H1 (cell line): ENCODE measurements at regions not wholly inside any gene's neighbourhood (a gene's known extent, or its start where the extent isn't known, plus 50 kb on each side); places are given as distances from the start of the nearest gene placed in this dataset.

Experiments
- CTCF ChIA-PET: fragments of 300-600 bp; sonication (Branson Sonifier 250); formaldehyde crosslinking; loops from one replicate; lab custom pipeline; 2021; ENCODE audit not compliant: partially characterized antibody; lab: Charles Lee
- POLR2A ChIA-PET: fragments of 300-600 bp; sonication (Branson Sonifier 250); formaldehyde crosslinking; loops from one replicate; lab custom pipeline; 2021; ENCODE audit warnings: inconsistent platforms; ENCODE audit not compliant: partially characterized antibody; lab: Charles Lee
- DNase-seq, 2 experiments: peaks; one replicate each; pipeline versions ENCODE4 v3.0.0 to v3.0.0-alpha.2; 2010 to 2022; ENCODE audit warnings: low spot score in 2 of 2, low read depth in 1 of 2, mixed read lengths in 1 of 2
- FAIRE-seq: peaks from 2 replicates; lab custom pipeline; 2011; peaks lifted over from hg19 to GRCh38; lab: Jason Lieb, UNC
- H2AFZ ChIP-seq: 2 replicates; pipeline ENCODE4 v1.8.1; 2012; ENCODE audit warnings: low read length, inconsistent platforms
- H2AK5ac ChIP-seq: 2 replicates; pipeline ENCODE4 v1.6.1; 2013; ENCODE audit warnings: low read depth, low read length
- H2BK120ac ChIP-seq: replicated peaks from 2 replicates; pipeline ENCODE3; 2013; ENCODE audit warnings: low read depth, low read length, inconsistent platforms
- H2BK12ac ChIP-seq: 2 replicates; pipeline ENCODE4 v1.6.1; 2013; ENCODE audit warnings: low read depth, low read length
- H2BK15ac ChIP-seq: 2 replicates; pipeline ENCODE4 v1.6.1; 2013; ENCODE audit warnings: low read length
- H2BK20ac ChIP-seq: 2 replicates; pipeline ENCODE4 v1.6.1; 2013; ENCODE audit warnings: low read length
- H2BK5ac ChIP-seq: 2 replicates; pipeline ENCODE4 v1.6.1; 2013; ENCODE audit warnings: low read depth, low read length
- H3K14ac ChIP-seq: 2 replicates; pipeline ENCODE4 v1.6.1; 2013; ENCODE audit warnings: inconsistent platforms; ENCODE audit not compliant: insufficient read length
- H3K18ac ChIP-seq: 2 replicates; pipeline ENCODE4 v1.6.1; 2013; ENCODE audit warnings: low read length; ENCODE audit errors: extremely low read depth
- H3K23ac ChIP-seq: 2 replicates; pipeline ENCODE4 v1.6.1; 2013; ENCODE audit warnings: inconsistent platforms; ENCODE audit not compliant: insufficient read length
- H3K23me2 ChIP-seq: 2 replicates; pipeline ENCODE4 v1.6.1; 2013; ENCODE audit warnings: low read depth, low read length
- H3K27ac ChIP-seq: 2 replicates; pipeline ENCODE4 v1.6.1; 2011; ENCODE audit warnings: low read depth, low read length, inconsistent platforms
- H3K27me3 ChIP-seq, 4 experiments: replicated peaks in 1 of 4; 1 replicate in 1 of 4; 2 replicates in 3 of 4; pipeline versions ENCODE4 v1.6.1 to v1.8.1; 2011 to 2013; ENCODE audit warnings: low read length in 3 of 4, mild to moderate bottlenecking in 3 of 4, inconsistent platforms in 2 of 4, mixed read lengths in 2 of 4, moderate library complexity in 1 of 4; ENCODE audit not compliant: control insufficient read depth in 3 of 4, insufficient read depth in 3 of 4; ENCODE audit errors: extremely low read depth in 1 of 4
- H3K36me3 ChIP-seq, 4 experiments: 2 replicates each; pipeline versions ENCODE4 v1.6.1 to v1.8.1; 2011 to 2013; ENCODE audit warnings: mild to moderate bottlenecking in 4 of 4, low read length in 3 of 4, moderate library complexity in 2 of 4, control low read depth in 1 of 4, inconsistent platforms in 1 of 4; ENCODE audit not compliant: insufficient read depth in 4 of 4, control insufficient read depth in 2 of 4
- H3K4ac ChIP-seq: replicated peaks from 2 replicates; pipeline ENCODE3; 2013; ENCODE audit warnings: low read length, low read depth, mixed read lengths, inconsistent platforms; ENCODE audit not compliant: insufficient read length
- H3K4me1 ChIP-seq, 4 experiments: replicated peaks in 1 of 4; 1 replicate in 1 of 4; 2 replicates in 3 of 4; pipeline versions ENCODE4 v1.6.1 to v1.8.1; 2011 to 2013; ENCODE audit warnings: low read length in 3 of 4, inconsistent platforms in 2 of 4, mixed read lengths in 1 of 4; ENCODE audit not compliant: insufficient read depth in 4 of 4, control insufficient read depth in 3 of 4
- H3K4me2 ChIP-seq, 2 experiments: 2 replicates each; pipeline versions ENCODE4 v1.6.1 to v1.8.1; 2011 to 2013; ENCODE audit warnings: low read depth in 2 of 2, low read length in 2 of 2, control low read depth in 1 of 2, inconsistent platforms in 1 of 2, mild to moderate bottlenecking in 1 of 2; ENCODE audit not compliant: insufficient read depth in 1 of 2
- H3K4me3 ChIP-seq, 4 experiments: fragments of 200-600, 300-600 bp in 1 of 4; sonication (generic), shearing (Covaris generic), sonication (Bioruptor Twin) in 1 of 4; 2 replicates each; pipeline versions ENCODE4 v1.5.1 to v1.8.1; 2011 to 2016; ENCODE audit warnings: low read length in 4 of 4, low read depth in 3 of 4, control low read depth in 2 of 4, inconsistent platforms in 2 of 4, mild to moderate bottlenecking in 2 of 4, mixed read lengths in 1 of 4, moderate library complexity in 1 of 4; ENCODE audit not compliant: insufficient read depth in 2 of 4; ENCODE audit errors: extremely low read depth in 1 of 4
- H3K56ac ChIP-seq: replicated peaks from 2 replicates; pipeline ENCODE3; 2013; ENCODE audit warnings: low read depth, mild to moderate bottlenecking, mixed read lengths, low read length, inconsistent platforms; ENCODE audit not compliant: insufficient read length
- H3K79me1 ChIP-seq: 2 replicates; pipeline ENCODE4 v1.6.1; 2013; ENCODE audit warnings: low read depth, low read length, control low read depth
- H3K79me2 ChIP-seq, 2 experiments: 2 replicates each; pipeline versions ENCODE4 v1.6.1 to v1.8.1; 2012 to 2013; ENCODE audit warnings: low read length in 2 of 2, mild to moderate bottlenecking in 2 of 2, inconsistent platforms in 1 of 2; ENCODE audit not compliant: insufficient read depth in 2 of 2, control insufficient read depth in 1 of 2
- H3K9ac ChIP-seq, 4 experiments: replicated peaks in 1 of 4; 1 replicate in 1 of 4; 2 replicates in 3 of 4; pipeline versions ENCODE4 v1.6.1 to v1.8.1; 2011 to 2013; ENCODE audit warnings: low read depth in 3 of 4, low read length in 3 of 4, control low read depth in 2 of 4, mild to moderate bottlenecking in 2 of 4, moderate library complexity in 2 of 4, inconsistent platforms in 1 of 4; ENCODE audit errors: extremely low read depth in 1 of 4
- H3K9me3 ChIP-seq, 2 experiments: 2 replicates each; pipeline versions ENCODE4 v1.6.1 to v1.8.1; 2012 to 2013; ENCODE audit warnings: mild to moderate bottlenecking in 2 of 2, moderate library complexity in 2 of 2, control low read depth in 1 of 2, inconsistent platforms in 1 of 2, low read depth in 1 of 2, low read length in 1 of 2, mixed read lengths in 1 of 2; ENCODE audit not compliant: insufficient read depth in 2 of 2
- H4K20me1 ChIP-seq, 2 experiments: replicated peaks in 1 of 2; 2 replicates each; pipeline versions ENCODE3 to v1.8.1; 2011 to 2013; ENCODE audit warnings: inconsistent platforms in 2 of 2, low read length in 2 of 2, mild to moderate bottlenecking in 1 of 2; ENCODE audit not compliant: insufficient read depth in 2 of 2, control insufficient read depth in 1 of 2
- H4K5ac ChIP-seq: 2 replicates; pipeline ENCODE4 v1.6.1; 2013; ENCODE audit warnings: low read length, low read depth, mixed read lengths, inconsistent platforms; ENCODE audit not compliant: insufficient read length
- H4K8ac ChIP-seq: 2 replicates; pipeline ENCODE4 v1.8.0; 2013; ENCODE audit warnings: mild to moderate bottlenecking, moderate library complexity, low read length, inconsistent platforms; ENCODE audit not compliant: insufficient read depth; ENCODE audit errors: extremely low read depth
- H4K91ac ChIP-seq: replicated peaks from 2 replicates; pipeline ENCODE3; 2013; ENCODE audit warnings: low read length, mixed read lengths, inconsistent platforms; ENCODE audit not compliant: insufficient read length
- BACH1 ChIP-seq: IDR thresholded peaks from 2 replicates; pipeline ENCODE4 v1.6.1; 2012; ENCODE audit warnings: low read length, improper control_type of control experiment
- CBX5 ChIP-seq: fragments of 300-800, 300-1000 bp; sonication (generic); IDR thresholded peaks from 2 replicates; pipeline ENCODE4 v1.7.1; 2016; ENCODE audit warnings: antibody characterized with exemption, low read length, low read depth
- CBX8 ChIP-seq: fragments of 300-800, 300-1000 bp; sonication (generic); IDR thresholded peaks from 2 replicates; pipeline ENCODE4 v1.7.1; 2016; ENCODE audit warnings: low read depth, low read length, borderline replicate concordance
- EGR1 ChIP-seq: IDR thresholded peaks from 2 replicates; pipeline ENCODE4 v1.6.1; 2011; ENCODE audit warnings: low read depth, low read length, borderline replicate concordance
- WGBS, 2 experiments: shearing (Covaris generic) in 1 of 2; methylation state at CpG; one replicate each; pipeline versions ENCODE4 v1.1.6 to v1.1.7; 2013 to 2015; ENCODE audit warnings: low lambda C conversion rate in 2 of 2, mixed read lengths in 2 of 2, inconsistent platforms in 1 of 2, low coverage in 1 of 2, missing lambda C conversion rate in 1 of 2; ENCODE audit not compliant: insufficient replicate concordance in 2 of 2, insufficient coverage in 1 of 2, insufficient read length in 1 of 2; ENCODE audit errors: extremely low coverage in 1 of 2, missing lambda C conversion rate in 1 of 2; 5-methylcytosine and 5-hydroxymethylcytosine counted together

DNA sequence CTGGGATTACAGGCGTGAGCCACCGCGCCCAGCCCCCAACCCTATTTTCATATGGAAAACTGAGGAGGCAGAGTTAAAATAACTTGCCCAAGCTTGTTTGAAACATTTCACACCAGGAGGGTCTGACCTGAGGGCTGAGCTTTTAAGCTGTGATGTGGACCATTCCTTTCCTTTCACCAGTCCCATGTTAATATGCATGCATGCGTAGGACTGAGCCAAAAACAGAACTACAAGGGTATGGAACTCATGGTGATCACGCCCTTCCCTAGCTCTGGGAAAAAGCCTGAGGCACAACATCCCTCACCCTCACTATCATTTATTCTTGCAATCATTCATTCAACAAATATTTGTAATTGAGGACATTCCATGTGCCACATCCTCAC is 87.4 kb upstream of the FAM169A start:
- Histone ChIP-seq H4K5ac (no peak overlapping the region), H2BK20ac (no peak overlapping the region), H3K4me1 (peaks cover 0 to under 1% (median 0%) of the 10 kb centered on the region in 4 experiments; a peak in 1 of 7 replicates), H3K79me1 (no peaks in the 10 kb centered on the region), H3K9me3 (no peaks in the 10 kb centered on the region), H2AK5ac (no peak overlapping the region), H3K36me3 (no peaks in the 10 kb centered on the region), H4K20me1 (no peaks in the 10 kb centered on the region), H4K91ac (no peak overlapping the region), H3K4me3 (no peak overlapping the region), H3K56ac (no peak overlapping the region), H2BK12ac (no peak overlapping the region), H3K23ac (no peak overlapping the region), H3K4me2 (no peak overlapping the region), H2BK5ac (no peak overlapping the region), H3K27me3 (no peaks in the 10 kb centered on the region), H3K9ac (no peak overlapping the region), H3K18ac (no peak overlapping the region), H2BK15ac (no peak overlapping the region), H3K23me2 (no peaks in the 10 kb centered on the region; the same call in 1 of the 2 replicates), H3K79me2 (no peaks in the 10 kb centered on the region), H4K8ac (no peak overlapping the region), H2BK120ac (no peak overlapping the region), H3K27ac (no peak overlapping the region), H3K14ac (no peak overlapping the region), H2AFZ (no peak overlapping the region), H3K4ac (no peak overlapping the region)
- no peak for TF ChIP-seq CBX8
- TF ChIP-seq BACH1: no peak
- no peak for TF ChIP-seq CBX5
- no peak for TF ChIP-seq EGR1
- FAIRE-seq (no peak), DNase-seq (no peak)
- WGBS, 2 experiments: 100% methylated on average over 5 of the region's 5 CpGs; no CpG with 5 or more reads in 1 of the 2 experiments
- ChIA-PET POLR2A (interaction anchor here (0.7 kb wide), 1 partner anchor 47 kb away, joined by 3 read pairs; no protein-coding TSS in a partner anchor), CTCF (interaction anchor here (1.4 kb wide), 1 partner anchor 16 kb away, joined by 4 read pairs; no protein-coding TSS in a partner anchor)
